ENCODE measurements at regions not wholly inside any gene's neighbourhood (a gene's known extent, or its start where the extent isn't known, plus 50 kb on each side); places are given as distances from the start of the nearest gene placed in this dataset.

DNA sequence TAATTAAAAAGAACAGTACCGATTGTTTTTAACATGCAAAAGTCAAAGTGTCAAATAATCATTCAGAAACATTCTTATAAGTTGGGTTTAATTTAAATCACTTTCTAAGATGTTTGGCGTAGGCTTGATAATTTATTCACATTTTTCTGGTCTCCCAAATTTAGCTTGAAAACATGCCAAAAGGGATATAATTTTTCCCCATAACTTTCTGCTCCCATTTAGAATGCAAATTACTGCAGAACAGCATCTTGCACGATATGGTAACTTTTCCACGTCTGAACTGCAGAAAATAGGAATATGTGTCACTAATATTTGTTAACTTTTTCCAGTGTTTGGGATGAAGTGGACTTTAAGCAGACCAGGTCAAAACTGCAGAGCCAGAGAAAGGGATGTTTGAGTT lies 1592.4 kb upstream of the SEL1L start:
- Mint-ChIP-seq H3K27ac (no peak overlapping the region), H3K27me3 (no peaks in the 10 kb centered on the region), H3K9me3 (peaks cover 6% of the 10 kb centered on the region), H3K36me3 (ENCODE audit: low read depth) (no peaks in the 10 kb centered on the region), H3K4me3 (no peak overlapping the region), H3K4me1 (no peaks in the 10 kb centered on the region)
- no peak for DNase-seq
- intact Hi-C loops (cut with micrococcal nuclease) = no loop called here

DNA sequence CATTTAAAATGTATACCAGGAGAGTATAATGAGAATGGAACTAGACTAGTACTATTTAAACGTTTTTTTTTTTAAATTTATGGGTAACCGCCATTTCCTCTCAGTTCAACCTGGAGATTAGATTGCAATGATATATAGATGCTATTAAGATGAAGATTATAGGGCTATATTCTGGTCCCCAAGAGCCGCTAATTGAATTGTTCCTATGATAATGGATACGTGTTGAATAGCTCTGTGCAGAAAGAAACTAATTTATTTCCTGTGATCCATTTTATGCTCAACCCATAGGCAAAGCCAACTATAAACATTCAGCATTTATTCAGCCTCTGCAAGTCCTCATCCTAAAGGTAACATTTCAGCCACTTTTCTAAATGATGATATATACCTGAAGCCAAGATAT lies 1595.1 kb upstream of the SEL1L start:
- H3K9me3 Mint-ChIP-seq = peaks cover 3% of the 10 kb centered on the region
- intact Hi-C loops (cut with micrococcal nuclease) = no loop called here
- no peaks in the 10 kb centered on the region for H3K36me3 Mint-ChIP-seq (ENCODE audit: low read depth)
- H3K4me3 Mint-ChIP-seq = no peak overlapping the region
- DNase-seq = no peak
- H3K4me1 Mint-ChIP-seq = no peaks in the 10 kb centered on the region
- H3K27me3 Mint-ChIP-seq = no peaks in the 10 kb centered on the region
- H3K27ac Mint-ChIP-seq = no peak overlapping the region

DNA sequence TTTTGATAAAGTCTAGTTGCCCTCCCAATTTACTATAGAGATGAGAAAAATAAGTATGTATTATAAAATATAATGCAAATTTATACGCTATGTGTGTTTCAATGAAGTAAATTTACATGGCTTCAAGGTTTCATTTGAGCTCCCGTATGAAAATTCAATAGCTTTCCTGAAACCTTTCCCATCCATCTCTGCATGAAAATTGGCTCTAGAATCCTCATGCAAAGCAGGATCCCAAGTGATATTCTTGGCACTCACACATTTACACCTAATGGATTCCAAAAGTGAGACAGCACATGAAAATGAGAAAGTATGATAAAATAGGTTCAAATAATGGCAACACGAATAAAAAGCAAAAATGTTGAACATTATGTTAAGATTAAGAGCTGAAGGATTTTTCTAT lies 1595.8 kb upstream of the SEL1L start:
- H3K36me3 Mint-ChIP-seq (ENCODE audit: low read depth) = no peaks in the 10 kb centered on the region
- H3K9me3 Mint-ChIP-seq = peaks cover 3% of the 10 kb centered on the region
- intact Hi-C loops (cut with micrococcal nuclease) = no loop called here
- no peaks in the 10 kb centered on the region for H3K27me3 Mint-ChIP-seq
- no peaks in the 10 kb centered on the region for H3K4me1 Mint-ChIP-seq
- DNase-seq = no peak
- no peak overlapping the region for H3K4me3 Mint-ChIP-seq
- no peak overlapping the region for H3K27ac Mint-ChIP-seq

DNA sequence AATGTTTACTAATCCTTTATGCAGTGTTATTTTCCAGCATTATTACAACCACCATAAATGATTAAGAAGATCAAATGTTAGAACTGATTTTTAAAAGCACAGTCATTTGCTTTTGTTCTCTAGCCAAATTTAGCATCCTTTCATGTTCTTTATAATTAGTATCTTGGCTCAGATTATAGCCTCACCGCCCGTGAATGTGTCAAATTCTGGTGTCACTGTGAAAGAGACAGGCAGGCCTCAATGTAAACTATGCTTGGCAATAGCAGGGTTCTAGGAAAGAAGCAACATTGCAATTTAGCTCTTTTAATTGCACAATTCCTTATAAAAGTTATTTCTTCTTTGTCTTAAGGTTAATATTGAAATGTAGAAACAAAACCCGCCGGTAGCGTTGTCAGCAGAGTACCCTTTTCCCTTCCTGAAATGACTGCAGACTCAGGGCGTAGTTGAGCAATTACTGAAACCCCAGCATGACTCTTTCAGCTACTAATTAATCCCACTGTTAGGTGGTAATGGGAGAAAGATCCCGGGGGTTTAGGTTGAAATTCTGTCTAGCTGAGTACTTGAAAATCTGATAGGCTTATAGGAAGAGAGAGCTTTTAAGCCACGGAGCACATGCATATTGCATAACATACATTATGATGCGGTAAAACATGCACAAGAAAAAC lies 1600.5 kb upstream of the SEL1L start:
- H3K4me3 Mint-ChIP-seq = no peak overlapping the region
- no peaks in the 10 kb centered on the region for H3K9me3 Mint-ChIP-seq
- H3K36me3 Mint-ChIP-seq (ENCODE audit: low read depth) = no peaks in the 10 kb centered on the region
- no peaks in the 10 kb centered on the region for H3K27me3 Mint-ChIP-seq
- no peaks in the 10 kb centered on the region for H3K4me1 Mint-ChIP-seq
- DNase-seq = no peak
- no peak overlapping the region for H3K27ac Mint-ChIP-seq
- intact Hi-C loops (cut with micrococcal nuclease) = no loop called here

DNA sequence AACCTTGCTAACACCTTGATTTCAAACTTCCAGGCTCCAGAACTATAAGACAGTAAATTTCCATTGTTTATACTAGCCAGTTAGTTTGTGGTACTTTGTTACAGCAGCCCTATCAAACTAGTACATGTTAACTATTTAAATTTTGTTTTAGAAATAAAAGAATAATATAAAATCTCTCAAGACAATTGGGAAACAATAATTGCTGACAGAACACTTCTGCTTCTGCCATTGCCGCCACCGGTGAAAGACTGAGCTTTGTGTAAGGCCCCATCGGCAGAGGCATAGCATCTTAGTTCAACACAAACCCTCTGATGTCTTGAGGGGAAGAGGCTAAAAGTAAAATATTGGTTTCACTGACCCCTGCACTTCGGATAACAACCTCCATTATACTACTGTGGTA lies 1607.1 kb upstream of the SEL1L start:
- H3K9me3 Mint-ChIP-seq = peaks cover 4% of the 10 kb centered on the region
- intact Hi-C loops (cut with micrococcal nuclease) = no loop called here
- H3K27me3 Mint-ChIP-seq = no peaks in the 10 kb centered on the region
- no peaks in the 10 kb centered on the region for H3K36me3 Mint-ChIP-seq (ENCODE audit: low read depth)
- DNase-seq = no peak
- no peak overlapping the region for H3K4me3 Mint-ChIP-seq
- no peak overlapping the region for H3K27ac Mint-ChIP-seq
- H3K4me1 Mint-ChIP-seq = no peaks in the 10 kb centered on the region

DNA sequence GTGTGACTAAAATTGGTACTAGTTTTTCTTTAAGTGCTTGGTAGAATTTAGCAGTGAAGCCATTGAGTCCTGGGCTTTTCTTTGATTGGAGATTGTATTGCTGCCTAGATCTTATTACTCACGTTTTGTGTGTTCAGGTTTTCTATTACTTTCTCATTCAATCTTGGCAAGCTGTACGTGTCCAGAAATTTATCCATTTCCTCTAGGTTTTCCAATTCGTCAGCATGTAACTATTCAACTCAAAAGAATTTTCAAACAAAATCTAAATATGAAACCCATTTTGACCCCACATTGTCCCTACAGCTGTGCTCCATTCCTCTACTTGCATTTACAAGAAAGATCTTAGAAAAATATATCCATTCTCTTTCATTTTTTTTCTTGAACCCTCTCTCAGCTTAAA lies 1613.4 kb upstream of the SEL1L start:
- Mint-ChIP-seq H3K9me3 (peaks cover 12% of the 10 kb centered on the region), H3K27ac (no peak overlapping the region), H3K27me3 (no peaks in the 10 kb centered on the region), H3K4me3 (no peak overlapping the region), H3K4me1 (no peaks in the 10 kb centered on the region), H3K36me3 (ENCODE audit: low read depth) (no peaks in the 10 kb centered on the region)
- DNase-seq = no peak
- intact Hi-C loops (cut with micrococcal nuclease) = no loop called here

DNA sequence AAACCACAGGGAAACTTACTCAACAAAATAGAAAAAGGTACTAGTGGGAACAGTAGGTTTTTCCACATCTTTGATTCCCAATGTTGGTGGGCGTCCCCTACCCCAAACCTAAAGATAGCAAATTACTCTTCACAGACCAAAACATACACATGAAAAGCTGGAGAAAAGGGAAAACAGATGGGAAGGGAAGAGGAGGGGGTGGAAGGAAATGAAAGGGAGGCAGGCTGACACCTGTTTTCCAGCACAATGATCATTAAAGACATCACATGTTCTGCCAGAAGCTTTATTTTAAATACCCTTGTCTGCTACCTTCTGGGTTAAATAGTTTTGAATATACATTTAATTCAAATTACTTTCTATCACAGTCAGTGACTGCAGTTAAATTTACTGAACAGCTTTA lies 1617.9 kb upstream of the SEL1L start:
- intact Hi-C loops (cut with micrococcal nuclease) = no loop called here
- Mint-ChIP-seq H3K36me3 (ENCODE audit: low read depth) (no peaks in the 10 kb centered on the region), H3K27ac (no peak overlapping the region), H3K4me3 (no peak overlapping the region), H3K9me3 (peaks cover 8% of the 10 kb centered on the region), H3K4me1 (no peaks in the 10 kb centered on the region), H3K27me3 (no peaks in the 10 kb centered on the region)
- DNase-seq = no peak

DNA sequence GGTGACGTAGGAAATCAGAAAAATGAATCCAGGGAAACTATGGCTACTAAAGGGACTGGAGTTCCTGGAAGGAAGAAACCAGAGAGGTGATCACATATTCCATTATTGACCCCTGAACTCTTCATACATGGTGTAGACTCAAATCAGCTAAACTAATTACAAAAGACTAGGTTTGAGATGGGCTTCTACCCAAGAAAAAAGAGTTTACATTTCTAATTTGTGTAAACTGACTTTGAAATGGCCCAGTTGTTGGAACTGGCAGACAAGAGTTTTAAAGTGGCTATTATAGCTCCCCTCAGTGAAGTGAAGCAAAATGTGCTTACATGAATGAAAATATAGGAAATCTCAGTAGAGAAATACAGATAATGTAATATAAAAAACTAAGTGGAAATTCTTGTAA lies 1619.4 kb upstream of the SEL1L start:
- Mint-ChIP-seq H3K36me3 (ENCODE audit: low read depth) (no peaks in the 10 kb centered on the region), H3K9me3 (peaks cover 8% of the 10 kb centered on the region), H3K4me3 (no peak overlapping the region), H3K27ac (no peak overlapping the region), H3K27me3 (no peaks in the 10 kb centered on the region), H3K4me1 (no peaks in the 10 kb centered on the region)
- intact Hi-C loops (cut with micrococcal nuclease) = no loop called here
- DNase-seq = no peak

DNA sequence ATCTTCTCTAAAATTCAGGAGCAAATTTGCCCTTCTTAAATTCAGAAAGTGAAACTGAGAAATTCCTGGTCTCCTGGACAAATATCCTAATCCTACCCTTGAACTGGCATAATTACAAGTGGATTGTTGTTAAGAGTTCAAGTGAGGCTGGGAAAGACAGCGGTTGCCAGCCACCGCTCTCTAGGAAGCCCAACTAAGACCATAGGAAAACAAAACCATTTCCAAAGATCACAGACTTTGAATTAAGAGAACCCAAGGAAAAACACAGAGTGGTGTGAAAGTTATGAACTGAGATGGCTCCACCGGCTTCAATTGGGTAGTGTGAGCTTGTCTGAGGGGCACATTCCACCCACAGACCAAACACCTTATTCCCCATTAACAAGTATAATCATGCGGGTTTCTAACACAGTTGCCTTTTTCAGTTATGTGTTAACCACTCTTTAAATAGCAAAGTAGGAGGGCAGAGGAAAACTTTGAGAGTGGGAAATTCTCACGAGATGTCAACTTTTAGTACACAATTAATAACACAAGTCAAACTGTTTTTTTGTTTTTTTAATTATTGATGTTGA lies 1628.8 kb upstream of the SEL1L start:
- H3K36me3 Mint-ChIP-seq (ENCODE audit: low read depth) = no peaks in the 10 kb centered on the region
- no peaks in the 10 kb centered on the region for H3K27me3 Mint-ChIP-seq

DNA sequence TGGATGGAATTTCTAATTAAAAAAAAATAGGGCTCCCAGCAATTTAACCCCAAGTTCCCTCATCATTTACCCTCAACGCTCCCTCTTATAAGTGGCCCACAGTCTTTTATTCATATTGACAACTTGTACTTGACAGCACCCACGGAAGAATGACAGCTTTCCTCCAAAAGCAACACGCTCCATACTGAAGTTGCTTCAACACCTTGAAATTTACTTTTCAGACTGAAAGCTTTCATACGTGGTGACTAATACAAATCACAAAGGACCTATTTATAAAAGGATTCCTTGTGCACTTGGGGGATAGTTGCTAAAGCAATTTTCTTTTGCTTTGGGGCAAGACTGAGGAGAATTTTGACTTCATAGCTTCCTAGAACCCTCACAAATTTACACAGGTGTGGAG lies 1629.4 kb upstream of the SEL1L start:
- H3K4me1 Mint-ChIP-seq = no peaks in the 10 kb centered on the region
- no peaks in the 10 kb centered on the region for H3K27me3 Mint-ChIP-seq
- no peak for DNase-seq
- intact Hi-C loops (cut with micrococcal nuclease) = no loop called here
- peaks cover 8% of the 10 kb centered on the region for H3K9me3 Mint-ChIP-seq
- H3K4me3 Mint-ChIP-seq = no peak overlapping the region
- H3K36me3 Mint-ChIP-seq (ENCODE audit: low read depth) = no peaks in the 10 kb centered on the region
- no peak overlapping the region for H3K27ac Mint-ChIP-seq

More for the DNA sequence above, 1628.8 kb upstream of the SEL1L start:
- intact Hi-C loops (cut with micrococcal nuclease) = no loop called here
- Mint-ChIP-seq H3K4me1 (no peaks in the 10 kb centered on the region), H3K9me3 (peaks cover 8% of the 10 kb centered on the region), H3K4me3 (no peak overlapping the region), H3K27ac (no peak overlapping the region)
- DNase-seq = no peak

DNA sequence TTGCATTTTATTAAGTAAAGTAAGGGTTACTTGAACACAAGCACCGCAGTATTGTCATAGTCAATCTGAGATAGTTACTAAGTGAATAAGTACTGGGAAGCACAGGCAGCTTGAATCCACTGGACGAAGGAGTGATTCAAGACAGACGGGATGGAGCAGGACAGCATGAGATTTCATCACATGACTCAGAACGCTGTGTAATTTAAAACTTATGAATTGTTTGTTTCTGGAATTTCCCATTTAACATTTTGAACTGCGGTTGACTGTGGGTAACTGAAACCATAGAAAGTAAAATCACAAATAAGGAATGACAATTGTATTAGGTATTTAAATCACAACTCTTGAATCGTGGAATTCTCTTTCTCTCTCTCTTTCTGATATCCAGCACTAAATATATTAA lies 1630.4 kb upstream of the SEL1L start:
- H3K36me3 Mint-ChIP-seq (ENCODE audit: low read depth) = no peaks in the 10 kb centered on the region
- H3K27me3 Mint-ChIP-seq = no peaks in the 10 kb centered on the region
- DNase-seq = no peak
- H3K4me3 Mint-ChIP-seq = no peak overlapping the region
- no peaks in the 10 kb centered on the region for H3K4me1 Mint-ChIP-seq
- H3K27ac Mint-ChIP-seq = no peak overlapping the region
- peaks cover 8% of the 10 kb centered on the region for H3K9me3 Mint-ChIP-seq
- intact Hi-C loops (cut with micrococcal nuclease) = no loop called here

DNA sequence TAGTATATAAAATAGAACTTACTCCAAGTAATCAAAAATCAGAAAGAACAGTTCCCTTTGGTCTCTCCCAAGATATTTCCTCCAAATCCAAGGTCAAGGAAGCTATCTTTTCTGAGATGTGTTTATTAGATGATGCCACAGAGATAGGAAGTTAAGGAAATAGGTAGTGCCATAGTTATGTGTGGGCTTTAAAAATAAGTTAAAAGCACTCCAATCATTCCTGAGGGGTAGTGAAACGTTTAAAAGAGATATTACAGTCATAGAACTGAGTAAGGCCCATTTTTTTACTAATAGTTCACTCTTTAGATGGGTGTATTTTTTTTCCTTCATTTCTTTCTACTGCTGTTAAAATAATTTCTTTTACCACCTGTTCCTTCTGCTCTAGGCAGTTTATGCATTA lies 1630.9 kb upstream of the SEL1L start:
- H3K27ac Mint-ChIP-seq = no peak overlapping the region
- no peaks in the 10 kb centered on the region for H3K4me1 Mint-ChIP-seq
- intact Hi-C loops (cut with micrococcal nuclease) = no loop called here
- H3K36me3 Mint-ChIP-seq (ENCODE audit: low read depth) = no peaks in the 10 kb centered on the region
- DNase-seq = no peak
- peaks cover 8% of the 10 kb centered on the region for H3K9me3 Mint-ChIP-seq
- H3K4me3 Mint-ChIP-seq = no peak overlapping the region
- no peaks in the 10 kb centered on the region for H3K27me3 Mint-ChIP-seq

DNA sequence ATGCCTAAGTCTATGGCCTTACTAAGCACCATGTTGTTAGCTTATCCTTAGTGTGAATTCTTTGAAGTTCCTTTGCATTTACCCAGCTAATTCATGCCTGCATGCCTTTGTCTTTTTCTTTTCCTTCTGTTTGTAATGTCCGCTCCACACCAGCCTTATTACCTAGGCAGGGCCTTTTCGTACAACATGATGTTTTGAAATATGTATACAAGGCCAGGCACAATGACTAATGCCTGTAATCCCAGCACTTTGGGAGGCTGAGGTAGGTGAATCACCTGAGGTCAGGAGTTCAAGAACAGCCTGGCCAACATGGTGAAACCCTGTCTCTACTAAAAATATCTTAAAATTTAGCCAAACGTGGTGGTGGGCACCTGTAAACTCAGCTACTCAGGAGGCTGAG lies 1636.5 kb upstream of the SEL1L start:
- Mint-ChIP-seq H3K9me3 (peaks cover 5% of the 10 kb centered on the region), H3K4me3 (no peak overlapping the region), H3K4me1 (no peaks in the 10 kb centered on the region), H3K27ac (no peak overlapping the region), H3K27me3 (no peaks in the 10 kb centered on the region), H3K36me3 (ENCODE audit: low read depth) (no peaks in the 10 kb centered on the region)
- intact Hi-C loops (cut with micrococcal nuclease) = no loop called here
- no peak for DNase-seq

DNA sequence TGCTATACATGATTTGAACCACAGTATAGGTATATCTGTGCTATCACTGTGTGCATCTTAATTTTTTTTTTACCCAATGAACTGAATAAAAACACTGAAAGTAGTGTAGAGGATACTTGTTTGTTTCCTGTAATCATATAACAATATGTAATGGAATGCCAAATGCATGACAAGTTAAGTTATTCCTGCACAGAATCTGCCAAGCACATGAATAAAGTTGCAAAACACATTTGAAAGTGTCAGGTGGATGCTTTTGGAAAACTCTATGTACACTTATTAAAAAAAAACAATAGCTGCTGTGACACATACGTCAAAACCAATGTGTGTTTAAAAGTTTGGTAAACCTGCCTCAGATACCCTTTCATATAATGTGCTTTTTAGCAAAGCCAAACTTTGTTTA lies 1638.1 kb upstream of the SEL1L start:
- Mint-ChIP-seq H3K27me3 (no peaks in the 10 kb centered on the region), H3K27ac (no peak overlapping the region), H3K9me3 (peaks cover 5% of the 10 kb centered on the region), H3K4me3 (no peak overlapping the region), H3K4me1 (no peaks in the 10 kb centered on the region), H3K36me3 (ENCODE audit: low read depth) (no peaks in the 10 kb centered on the region)
- intact Hi-C loops (cut with micrococcal nuclease) = no loop called here
- no peak for DNase-seq

DNA sequence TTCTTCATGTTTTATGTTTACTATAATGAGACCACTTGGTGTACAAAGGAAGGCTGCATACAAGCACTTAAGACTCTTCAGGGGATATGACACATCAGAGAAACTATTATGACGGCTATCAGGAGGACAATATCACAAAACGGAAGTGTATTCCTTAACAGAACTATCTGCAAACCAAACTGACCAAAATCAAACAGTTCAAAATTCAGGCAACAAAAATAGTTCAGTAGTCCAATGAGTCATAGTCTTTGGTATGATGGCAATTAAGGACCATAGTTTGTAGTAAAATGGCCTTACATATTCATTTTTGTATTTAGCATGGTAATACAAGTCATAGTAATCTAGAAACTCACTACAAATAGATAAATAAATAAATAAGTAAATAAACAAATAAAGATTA lies 1638.7 kb upstream of the SEL1L start:
- intact Hi-C loops (cut with micrococcal nuclease) = no loop called here
- Mint-ChIP-seq H3K36me3 (ENCODE audit: low read depth) (no peaks in the 10 kb centered on the region), H3K4me1 (no peaks in the 10 kb centered on the region), H3K27ac (no peak overlapping the region), H3K9me3 (peaks cover 5% of the 10 kb centered on the region), H3K4me3 (no peak overlapping the region), H3K27me3 (no peaks in the 10 kb centered on the region)
- DNase-seq = no peak
